ENCODE measurements at regions not wholly inside any gene's neighbourhood (a gene's known extent, or its start where the extent isn't known, plus 50 kb on each side); places are given as distances from the start of the nearest gene placed in this dataset.

DNA sequence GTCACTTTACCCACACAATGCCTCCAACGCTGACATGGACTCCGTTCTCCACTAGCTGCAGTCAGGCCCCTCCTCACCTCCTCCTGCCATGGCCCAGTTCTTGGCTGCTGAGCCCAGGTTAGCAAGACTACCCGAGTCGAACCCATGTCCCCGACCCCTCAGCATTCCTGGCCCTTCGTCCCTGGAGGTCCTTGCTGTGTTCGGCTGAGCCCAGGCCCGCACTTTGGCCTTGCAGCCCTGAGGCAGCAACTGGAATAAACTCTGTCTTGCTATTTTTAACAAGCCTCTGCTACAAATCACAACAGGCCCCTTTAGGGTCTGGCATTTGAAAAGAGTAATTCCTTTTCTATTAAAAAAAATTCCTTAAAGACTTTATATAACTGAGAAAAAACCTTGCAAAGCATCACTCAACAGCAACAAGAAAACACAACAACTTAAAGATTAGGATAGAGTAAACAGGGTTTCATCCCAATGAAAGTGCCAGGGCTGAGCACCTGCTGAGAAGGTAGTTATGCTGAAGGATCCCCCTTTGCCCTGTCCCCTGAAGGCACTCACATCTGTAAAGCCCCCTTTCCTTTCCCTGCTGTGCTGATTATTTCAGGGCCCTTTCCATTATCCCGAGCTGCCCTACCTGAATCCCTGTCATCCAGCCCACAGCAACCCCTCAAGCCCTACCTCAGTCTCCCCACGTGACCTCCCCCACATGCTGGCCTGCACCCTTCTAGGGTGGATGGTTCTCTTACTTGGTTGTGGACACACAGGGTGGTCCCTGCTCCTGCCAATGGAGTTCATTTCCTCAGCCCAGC lies 120.0 kb upstream of the SNTG2 start:
- DNase-seq (ENCODE audit: low read depth) = no peak

- DNase-seq (ENCODE audit: low read depth) = no peak
Measured at GRCh38 chr2:829047-829446, 121.6 kb upstream of the SNTG2 start.

- no peak for DNase-seq (ENCODE audit: low read depth)
Measured at GRCh38 chr2:824954-825353, 125.7 kb upstream of the SNTG2 start.

DNA sequence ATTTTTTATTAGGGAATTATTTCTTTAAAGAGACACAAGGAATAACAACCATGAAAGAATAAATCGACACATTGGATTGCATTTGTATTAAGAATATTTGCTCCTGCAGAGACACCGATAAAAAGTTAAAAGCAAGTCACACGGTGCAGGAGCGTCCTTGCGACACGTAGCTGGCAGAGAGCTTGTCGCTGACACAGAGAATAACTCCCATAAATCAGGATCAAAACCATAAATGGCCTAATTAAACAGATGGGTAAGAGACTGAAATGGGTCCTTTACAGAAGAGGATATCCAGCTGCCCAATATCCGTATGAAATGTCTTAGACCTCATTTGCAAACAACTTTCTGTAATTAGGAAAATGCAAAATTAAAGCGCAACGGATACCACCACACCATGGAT lies 126.1 kb upstream of the SNTG2 start:
- no peak for DNase-seq (ENCODE audit: low read depth)

GRCh38 chr2:821546-821945 lies 129.1 kb upstream of the SNTG2 start:
- no peak for DNase-seq (ENCODE audit: low read depth)

DNA sequence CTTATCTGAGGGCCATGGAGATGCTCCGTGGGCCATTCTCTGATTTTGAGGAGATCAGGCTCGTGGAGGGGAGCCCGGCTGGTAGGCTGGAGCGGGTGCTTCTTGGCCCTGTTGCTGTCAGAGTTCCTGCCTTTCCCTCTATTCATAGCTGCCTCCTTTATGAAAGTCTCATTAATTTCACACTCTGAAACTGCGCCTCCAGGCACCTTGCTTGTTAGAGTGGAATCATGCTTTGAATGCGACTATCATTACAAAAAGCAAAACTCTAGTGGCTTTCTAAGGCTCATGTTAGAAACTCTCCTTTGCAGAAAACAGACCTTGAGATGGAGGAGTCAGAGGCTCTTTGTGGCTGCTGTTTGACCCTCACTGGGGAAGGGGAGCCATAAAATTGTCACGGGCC lies 131.0 kb upstream of the SNTG2 start:
- no peak for DNase-seq (ENCODE audit: low read depth)

DNA sequence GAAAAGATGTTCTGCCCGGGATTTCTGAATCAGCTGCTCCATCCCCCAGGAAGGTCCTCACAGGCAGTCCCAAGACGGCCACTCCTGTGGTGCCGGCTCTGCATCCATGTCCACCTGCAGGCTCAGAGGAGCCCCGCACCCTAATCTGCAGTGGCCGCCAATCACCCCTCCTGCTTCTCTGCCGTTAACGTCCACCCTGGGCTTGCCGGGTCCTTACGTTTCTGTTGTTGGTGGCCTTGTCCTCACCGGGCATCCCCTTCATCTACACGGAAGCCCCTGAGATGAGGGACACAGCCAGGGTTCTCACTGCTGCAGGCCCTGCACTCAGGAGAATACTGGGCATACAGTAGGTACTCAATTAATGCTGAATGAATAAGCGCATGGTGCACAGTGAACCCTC lies 131.5 kb upstream of the SNTG2 start:
- DNase-seq (ENCODE audit: low read depth) = no peak

DNA sequence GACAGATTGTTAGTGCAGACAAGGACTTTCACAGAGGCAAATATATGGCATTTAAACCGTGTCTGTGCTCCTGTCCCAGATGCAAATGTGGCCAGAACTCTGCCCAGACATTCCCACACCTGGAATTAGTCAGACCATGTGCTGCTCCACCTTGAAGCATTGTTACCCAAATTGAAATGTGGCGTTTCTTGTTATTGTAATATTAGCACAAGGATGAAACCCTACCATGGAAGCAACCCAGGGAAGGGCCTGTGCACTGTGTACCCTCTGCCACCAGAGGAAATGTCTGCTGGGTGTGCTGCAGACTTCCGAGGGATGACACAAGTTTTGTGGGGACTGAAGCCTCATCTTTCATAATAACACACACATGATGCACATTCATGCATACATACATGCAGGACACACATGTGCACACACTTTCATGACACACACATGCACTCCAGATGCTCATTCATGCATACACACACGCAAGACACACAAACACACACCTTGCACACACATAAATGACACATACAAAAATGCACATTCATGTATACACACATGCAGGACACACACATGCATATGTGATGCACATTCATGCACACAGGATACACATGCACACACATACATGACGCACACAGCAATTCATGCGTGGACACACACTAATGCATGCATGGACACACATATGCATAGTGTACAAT lies 133.2 kb upstream of the SNTG2 start:
- DNase-seq (ENCODE audit: low read depth) = no peak

GRCh38 chr2:816278-816677 lies 134.4 kb upstream of the SNTG2 start:
- DNase-seq (ENCODE audit: low read depth) = no peak

GRCh38 chr2:810397-810796 lies 133.2 kb upstream of the TMEM18 start:
- no peak for DNase-seq (ENCODE audit: low read depth)

- no peak for DNase-seq (ENCODE audit: low read depth)
Measured at GRCh38 chr2:807300-807699, 130.1 kb upstream of the TMEM18 start.

GRCh38 chr2:805664-806063 lies 128.5 kb upstream of the TMEM18 start:
- no peak for DNase-seq (ENCODE audit: low read depth)

DNA sequence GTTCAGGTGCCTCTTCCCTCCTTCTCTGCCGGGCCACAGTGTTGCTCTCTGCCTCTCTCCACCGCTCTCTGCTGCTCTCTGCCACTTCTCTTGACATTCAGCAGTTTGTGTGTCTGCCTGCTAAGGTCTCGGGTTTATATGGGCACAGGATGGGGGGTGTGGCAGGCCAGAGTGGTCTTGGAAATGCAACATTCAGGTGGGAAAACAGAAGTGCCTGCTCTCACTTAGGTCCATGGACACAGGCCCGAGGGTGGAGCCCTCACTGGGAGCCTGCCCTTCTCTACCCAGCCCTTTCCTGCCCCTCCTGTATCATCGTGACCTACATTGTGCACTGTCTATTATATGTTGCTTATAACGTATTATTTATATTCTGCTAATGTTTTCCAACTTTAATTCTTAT lies 120.8 kb upstream of the TMEM18 start:
- DNase-seq (ENCODE audit: low read depth) = no peak

- no peak for DNase-seq (ENCODE audit: low read depth)
Measured at GRCh38 chr2:797556-797955, 120.3 kb upstream of the TMEM18 start.

GRCh38 chr2:796141-796985 lies 119.2 kb upstream of the TMEM18 start:
- DNase-seq (ENCODE audit: low read depth) = no peak

DNA sequence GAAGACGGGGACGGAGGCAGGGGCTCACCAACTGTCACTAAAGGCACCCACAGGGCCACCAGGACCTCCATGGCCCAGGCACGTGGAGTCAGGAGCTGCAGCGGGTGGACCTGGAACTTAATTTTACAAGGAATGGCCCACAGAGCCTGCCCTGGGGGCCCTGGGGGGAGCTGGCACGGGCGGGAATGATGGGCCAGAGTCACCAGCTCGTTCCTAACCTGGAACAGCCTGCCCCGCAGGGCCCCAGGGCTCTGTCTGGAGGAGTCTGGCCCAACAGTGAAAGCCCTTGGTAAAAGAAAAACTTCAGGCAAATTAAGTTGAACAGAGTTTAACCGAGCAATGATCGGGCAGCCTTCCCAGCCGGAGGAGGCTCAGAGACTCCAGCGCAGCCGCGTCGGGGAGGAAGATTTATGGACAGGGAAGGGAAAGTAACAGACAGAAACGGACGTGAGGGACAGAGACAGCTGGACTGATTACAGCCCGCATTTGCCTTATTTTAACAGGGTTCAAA lies 118.4 kb upstream of the TMEM18 start:
- no peak for DNase-seq (ENCODE audit: low read depth)

- DNase-seq (ENCODE audit: low read depth) = no peak
Measured at GRCh38 chr2:794554-795241, 117.5 kb upstream of the TMEM18 start.

DNA sequence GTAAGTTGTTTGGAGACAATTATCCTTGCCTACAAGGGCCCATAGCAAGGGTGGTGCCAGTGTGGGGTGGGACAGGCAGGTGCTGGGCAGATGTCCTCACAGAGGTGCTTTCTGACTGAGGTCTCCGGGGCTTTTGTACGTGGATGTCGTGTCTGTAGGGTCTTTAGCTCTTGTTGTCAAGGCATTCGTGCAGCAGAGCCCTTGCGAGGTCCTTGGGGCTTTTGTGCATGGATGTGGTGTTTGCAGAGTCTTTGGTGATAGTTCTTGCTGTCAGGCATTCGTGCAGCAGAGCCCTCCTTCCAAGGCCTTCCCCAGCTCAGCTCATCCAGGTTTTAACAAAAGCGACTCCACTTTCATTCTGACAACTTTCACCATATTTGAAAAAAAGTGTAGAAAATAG lies 116.0 kb upstream of the TMEM18 start:
- no peak for DNase-seq (ENCODE audit: low read depth)

- no peak for DNase-seq (ENCODE audit: low read depth)
Measured at GRCh38 chr2:792687-793086, 115.5 kb upstream of the TMEM18 start.

DNA sequence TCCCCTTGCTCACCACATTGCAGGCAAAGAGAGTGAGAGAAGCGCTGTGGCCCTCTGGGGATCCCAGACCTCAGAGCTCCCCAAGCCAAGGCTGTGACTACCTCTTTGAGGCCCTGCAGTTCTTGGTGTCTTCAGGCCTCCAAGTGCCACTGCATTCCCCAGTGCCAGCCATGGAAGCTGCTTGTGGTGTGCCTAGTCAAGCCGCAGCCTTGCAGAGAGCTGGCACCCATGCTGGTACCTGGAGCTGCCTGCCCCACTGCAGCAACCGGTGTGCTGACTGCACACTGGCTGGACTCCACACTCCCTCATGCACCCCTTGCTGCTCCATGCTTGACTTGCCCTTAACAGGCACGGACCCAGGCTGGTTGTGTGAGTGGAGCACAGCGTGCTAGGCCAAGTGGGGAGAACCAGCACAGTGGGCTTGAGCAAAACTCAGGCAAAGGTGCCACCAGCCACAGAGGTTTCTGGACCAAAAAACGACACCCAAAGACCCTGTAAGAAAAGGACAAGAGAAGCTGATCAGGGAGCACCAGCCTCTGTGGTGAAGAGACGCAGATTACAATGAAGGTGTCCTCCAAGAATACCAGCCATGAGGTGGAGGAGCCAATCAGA lies 113.5 kb upstream of the TMEM18 start:
- no peak for DNase-seq (ENCODE audit: low read depth)

DNA sequence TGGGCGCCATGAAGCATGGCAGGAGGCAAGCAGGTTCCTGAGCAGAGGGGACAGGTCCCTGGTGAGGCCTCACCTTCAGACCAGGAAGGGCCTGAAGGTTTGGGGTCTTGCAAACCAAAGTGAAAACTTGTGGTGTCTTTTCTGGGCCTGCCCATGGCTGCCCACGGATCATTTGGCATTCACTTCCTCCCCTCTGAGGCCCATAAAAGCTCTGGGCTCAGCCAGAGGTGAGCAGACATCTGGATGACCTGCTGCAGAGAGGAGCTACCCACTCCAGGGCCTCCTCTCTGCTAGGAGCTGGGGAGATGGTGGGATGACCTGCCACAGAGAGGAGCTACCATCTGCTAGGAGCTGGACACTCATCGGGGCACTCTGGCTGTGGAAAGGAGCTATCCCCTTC lies 112.9 kb upstream of the TMEM18 start:
- DNase-seq (ENCODE audit: low read depth) = no peak

DNA sequence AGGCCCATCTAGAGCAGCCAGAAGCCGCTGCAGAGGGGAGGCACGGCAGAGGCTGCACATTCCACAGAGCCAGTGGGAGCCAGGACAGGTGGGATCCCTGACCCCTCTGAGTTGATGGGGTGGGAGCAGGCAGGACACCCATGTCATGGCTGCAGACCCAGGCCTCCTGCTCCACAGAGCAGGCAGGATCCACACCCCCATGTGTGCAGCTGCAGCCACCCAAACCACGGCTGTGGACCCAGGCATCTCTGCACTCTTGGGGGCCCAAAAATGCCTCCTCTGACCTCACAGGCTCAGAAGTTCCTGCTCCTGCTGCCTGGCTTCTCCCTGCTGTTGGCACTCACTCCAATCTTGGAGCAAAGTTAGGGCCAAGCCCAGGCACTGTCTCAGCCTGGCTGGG lies 112.3 kb upstream of the TMEM18 start:
- DNase-seq (ENCODE audit: low read depth) = no peak
